K562 (cell line): ENCODE measurements at regions not wholly inside any gene's neighbourhood (a gene's known extent, or its start where the extent isn't known, plus 50 kb on each side); places are given as distances from the start of the nearest gene placed in this dataset.

Experiments
- ATAC-seq: fragments of 200-7000 bp; cut with Tn5 transposase; 3 replicates; pipeline ENCODE4 v1.9.1; 2020; ENCODE audit warnings: moderate library complexity
- BruUV-seq: library from RNA; stranded (reverse); fragments of 400-500 nt; replicated peaks from 2 replicates; lab custom pipeline; 2021; lab: Mats Ljungman, UMichigan
- CTCF ChIA-PET: fragments of 300-600 bp; formaldehyde crosslinking; extraction: SDS; loops from one replicate; lab custom pipeline; 2021; ENCODE audit warnings: low intra/inter-chr PET ratio; lab: Yijun Ruan, JAX
- POLR2A ChIA-PET: fragments of 300-600, 350-650 bp; sonication (Branson Sonifier 250); formaldehyde crosslinking; extraction: SDS; loops from one replicate; lab custom pipeline; 2021; ENCODE audit warnings: antibody characterized with exemption, inconsistent platforms; lab: Yijun Ruan, JAX
- DNase-seq, 4 experiments: peaks; one replicate each; pipeline versions ENCODE4 v3.0.0 to v3.0.0-alpha.2; 2011 to 2018; ENCODE audit warnings: low spot score in 3 of 4, mixed read lengths in 3 of 4; ENCODE audit errors: extremely low read depth in 1 of 4
- FAIRE-seq: peaks from 2 replicates; lab custom pipeline; 2011; peaks lifted over from hg19 to GRCh38; lab: Jason Lieb, UNC
- H2AFZ ChIP-seq: 2 replicates; pipeline ENCODE4 v1.6.0; 2011; ENCODE audit warnings: low read depth, low read length, control low read depth, inconsistent platforms
- H3K27ac ChIP-seq: fragments of 200-600 bp; 3 replicates; pipeline ENCODE4 v1.8.0; 2011; ENCODE audit warnings: low read depth, mild to moderate bottlenecking, control low read depth, inconsistent platforms, low read length, moderate library complexity, mixed read lengths; ENCODE audit errors: extremely low read depth
- H3K27me3 ChIP-seq, 2 experiments: fragments of 300-600 bp in 1 of 2; 2 replicates in 1 of 2; 3 replicates in 1 of 2; pipeline versions ENCODE4 v1.6.0 to v1.8.0; 2011; ENCODE audit warnings: inconsistent platforms in 2 of 2, low read length in 2 of 2, mild to moderate bottlenecking in 1 of 2, mixed read lengths in 1 of 2, moderate library complexity in 1 of 2; ENCODE audit not compliant: control insufficient read depth in 2 of 2, insufficient read depth in 2 of 2
- H3K36me3 ChIP-seq: fragments of 300-600 bp; 3 replicates; pipeline ENCODE4 v1.8.0; 2011; ENCODE audit warnings: mild to moderate bottlenecking, low read length, inconsistent platforms; ENCODE audit not compliant: control insufficient read depth, insufficient read depth
- H3K4me1 ChIP-seq, 2 experiments: fragments of 200-600 bp in 1 of 2; replicated peaks in 1 of 2; 2 replicates in 1 of 2; 3 replicates in 1 of 2; pipeline versions ENCODE4 v1.5.1 to v1.8.0; 2011; ENCODE audit warnings: inconsistent platforms in 2 of 2, low read length in 2 of 2, mild to moderate bottlenecking in 1 of 2, mixed read lengths in 1 of 2, moderate library complexity in 1 of 2; ENCODE audit not compliant: control insufficient read depth in 2 of 2, insufficient read depth in 2 of 2
- H3K4me2 ChIP-seq: 2 replicates; pipeline ENCODE4 v1.6.1; 2011; ENCODE audit warnings: low read length, control low read depth, inconsistent platforms, mixed read lengths; ENCODE audit not compliant: insufficient read depth
- H3K4me3 ChIP-seq: fragments of 200-600 bp; sonication (generic), shearing (Covaris generic); 2 replicates; pipeline ENCODE4 v1.5.1; 2016; ENCODE audit warnings: control low read depth, inconsistent platforms
- H3K79me2 ChIP-seq: fragments of 200-600 bp; 3 replicates; pipeline ENCODE4 v1.8.0; 2011; ENCODE audit warnings: low read length, inconsistent platforms; ENCODE audit not compliant: control insufficient read depth, insufficient read depth
- H3K9ac ChIP-seq, 2 experiments: 2 replicates each; pipeline versions ENCODE4 v1.6.0 to v1.6.1; 2011; ENCODE audit warnings: low read depth in 2 of 2, low read length in 2 of 2, control low read depth in 1 of 2, inconsistent platforms in 1 of 2, mild to moderate bottlenecking in 1 of 2, mixed read lengths in 1 of 2; ENCODE audit not compliant: insufficient read depth in 1 of 2
- H3K9me1 ChIP-seq: one replicate; pipeline ENCODE4 v1.6.0; 2011; ENCODE audit warnings: inconsistent platforms, mild to moderate bottlenecking, low read length, moderate library complexity; ENCODE audit not compliant: control insufficient read depth, insufficient read depth
- H3K9me3 ChIP-seq: replicated peaks from 2 replicates; pipeline ENCODE4 v1.5.1; 2011; ENCODE audit warnings: low read depth, low read length, inconsistent platforms; ENCODE audit not compliant: control insufficient read depth, insufficient read depth
- H4K20me1 ChIP-seq: replicated peaks from 2 replicates; pipeline ENCODE4 v1.6.1; 2011; ENCODE audit warnings: low read length, inconsistent platforms, mixed read lengths; ENCODE audit not compliant: control insufficient read depth, insufficient read depth
- CEBPB ChIP-seq: fragments of 450-650 bp; IDR thresholded peaks from 2 replicates; pipeline ENCODE4 v1.6.1; 2016; ENCODE audit warnings: missing genetic modification characterization, missing compliant biosample characterization
- CEBPG ChIP-seq, 3 experiments: fragments of 200-800 bp in 1 of 3; sonication (Bioruptor generic) in 1 of 3; sonication (generic) in 1 of 3; formaldehyde crosslinking in 1 of 3; IDR thresholded peaks in 2 of 3; conservative IDR thresholded peaks in 1 of 3; 2 replicates each; pipeline versions ENCODE4 v1.6.1 to v1.8.0; 2016 to 2022; ENCODE audit warnings: missing compliant biosample characterization in 2 of 3, missing genetic modification characterization in 2 of 3, mild to moderate bottlenecking in 1 of 3, missing genetic modification reagents in 1 of 3
- FOXJ2 ChIP-seq: fragments of 200-800 bp; sonication (Bioruptor generic); IDR thresholded peaks from 2 replicates; pipeline ENCODE4 v1.6.1; 2016; ENCODE audit warnings: missing genetic modification characterization, missing compliant biosample characterization
- REST ChIP-seq, 2 experiments: fragments of 450-650 bp; formaldehyde crosslinking in 1 of 2; IDR thresholded peaks; 2 replicates each; pipeline versions ENCODE4 v1.4.0 to v1.6.1; 2014 to 2020; ENCODE audit warnings: mild to moderate bottlenecking in 2 of 2, borderline replicate concordance in 1 of 2, low read depth in 1 of 2
- ZNF445 ChIP-seq: fragments of 250-450 bp; sonication (Bioruptor Pico); IDR thresholded peaks from 2 replicates; pipeline ENCODE4 v1.4.0; 2020; ENCODE audit warnings: low read depth, mild to moderate bottlenecking, moderate library complexity
- WGBS: fragments of 100-300 bp; shearing (Covaris generic); methylation state at CpG from one replicate; pipeline ENCODE4 v1.1.6; 2016; ENCODE audit warnings: low coverage, mixed read lengths; ENCODE audit not compliant: insufficient coverage; ENCODE audit errors: missing lambda C conversion rate; 5-methylcytosine and 5-hydroxymethylcytosine counted together
- in situ Hi-C: fragments of 300-500 bp; cut with MboI; formaldehyde crosslinking; loops from 4 replicates; pipeline ENCODE4 v1.15.0; 2018; ENCODE audit warnings: inconsistent platforms, mixed read lengths
- intact Hi-C: fragments of 100-400 bp; cut with micrococcal nuclease; formaldehyde crosslinking; loops from 2 replicates; pipeline ENCODE4 v1.14.2; 2022

GRCh38 chr3:104849070-104849469, 517.6 kb upstream of the ALCAM start:
- Histone ChIP-seq H3K9ac (no peak overlapping the region), H3K79me2 (no peaks in the 10 kb centered on the region), H3K9me3 (no peaks in the 10 kb centered on the region), H3K27ac (no peak overlapping the region), H3K9me1 (no peaks in the 10 kb centered on the region), H3K4me3 (no peak overlapping the region), H3K4me1 (no peaks in the 10 kb centered on the region), H3K27me3 (no peaks in the 10 kb centered on the region), H3K4me2 (no peak overlapping the region), H2AFZ (no peak overlapping the region), H4K20me1 (no peaks in the 10 kb centered on the region), H3K36me3 (no peaks in the 10 kb centered on the region)
- DNase-seq: no peak
- no peak for FAIRE-seq
- intact Hi-C loops (no loop called here), in situ Hi-C loops (no loop called here)
- ChIA-PET POLR2A (no interaction called here), CTCF (no interaction called here)
- no peak for TF ChIP-seq FOXJ2 (tag)
- no peak for TF ChIP-seq CEBPG (CRISPR knock-in tag; IDR thresholded peaks at IDR 0.05)
- TF ChIP-seq CEBPG (tag; conservative IDR thresholded peaks at IDR 0.05 in 1 of 2, IDR thresholded peaks at IDR 0.05 in 1 of 2): peak in 1 of 2 experiments; percentile 90; a peak in 2 of 4 replicates
- TF ChIP-seq CEBPB (tag): peak; percentile 73
- 0% methylated on average over 2 of the region's 2 CpGs for WGBS
- no TSS peak for BruUV-seq
- no peak for ATAC-seq

- DNase-seq (no peak), ATAC-seq (no peak), FAIRE-seq (no peak)
- no peak overlapping the region for H3K27ac ChIP-seq
- no peak overlapping the region for H2AFZ ChIP-seq
- H3K9me3 ChIP-seq: no peaks in the 10 kb centered on the region
- H3K27me3 ChIP-seq: no peaks in the 10 kb centered on the region
- no peaks in the 10 kb centered on the region for H3K9me1 ChIP-seq
- no peak overlapping the region for H3K4me3 ChIP-seq
- H3K36me3 ChIP-seq: no peaks in the 10 kb centered on the region
- no peaks in the 10 kb centered on the region for H3K4me1 ChIP-seq
- H4K20me1 ChIP-seq: no peaks in the 10 kb centered on the region
- POLR2A ChIA-PET: no interaction called here
- in situ Hi-C loops: no loop called here
- no peak overlapping the region for H3K4me2 ChIP-seq
- intact Hi-C loops: no loop called here
- WGBS: 5% methylated on average over 2 of the region's 2 CpGs
- CTCF ChIA-PET: no interaction called here
- BruUV-seq: no TSS peak
- H3K79me2 ChIP-seq: no peaks in the 10 kb centered on the region
- H3K9ac ChIP-seq: no peak overlapping the region
- TF ChIP-seq REST (IDR thresholded peaks at IDR 0.05; ENCODE audit: borderline replicate concordance) (no peak), REST (CRISPR knock-in tag; IDR thresholded peaks at IDR 0.05; ENCODE audit: low read depth) (no peak), ZNF445 (CRISPR knock-in tag) (no peak)
Observed at GRCh38 chr3:104854468-104854867, 512.2 kb upstream of the ALCAM start.
